ENCODE measurements at regions not wholly inside any gene's neighbourhood (a gene's known extent, or its start where the extent isn't known, plus 50 kb on each side); places are given as distances from the start of the nearest gene placed in this dataset.
"Not testable (repeated sequence)": the region's sequence is repeated elsewhere in the genome, so short reads cannot be mapped to it uniquely, and the experiment has no call there.

- peak; percentile 87 for DNase-seq (ENCODE audit: low spot score)
Measured at GRCh38 chr2:173545364-173545763, 190.7 kb downstream of the CDCA7 start.

DNA sequence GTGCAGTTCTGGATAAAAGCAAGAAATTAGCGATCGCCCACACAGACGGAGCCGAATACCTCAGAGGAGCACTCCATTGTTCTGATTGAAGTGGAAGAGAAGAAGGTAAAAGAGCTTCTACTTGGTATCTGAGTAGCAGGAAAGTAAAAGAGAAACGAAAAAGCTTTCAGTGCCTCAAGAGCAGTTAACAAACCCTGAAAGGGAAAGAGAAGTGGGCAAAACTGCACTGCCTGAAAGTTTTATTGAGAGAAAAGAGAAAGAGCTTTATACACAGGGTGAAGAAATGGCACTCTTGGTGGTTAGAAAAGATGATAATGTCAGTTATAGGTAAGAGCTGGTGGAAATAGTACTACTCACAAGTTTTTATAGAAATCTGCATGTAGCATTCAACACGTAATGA lies 192.8 kb downstream of the CDCA7 start:
- no peak for DNase-seq (ENCODE audit: low spot score)

- DNase-seq (ENCODE audit: low spot score), result peak; percentile 72
Measured at GRCh38 chr2:173550143-173550542, 195.5 kb downstream of the CDCA7 start.

GRCh38 chr2:173552531-173552930 lies 197.9 kb downstream of the CDCA7 start:
- no peak for DNase-seq (ENCODE audit: low spot score)

- DNase-seq (ENCODE audit: low spot score), result peak; percentile 43
Measured at GRCh38 chr2:173553593-173553992, 198.9 kb downstream of the CDCA7 start.

GRCh38 chr2:173555833-173556232 lies 201.2 kb downstream of the CDCA7 start:
- peak; percentile 46 for DNase-seq (ENCODE audit: low spot score)

DNA sequence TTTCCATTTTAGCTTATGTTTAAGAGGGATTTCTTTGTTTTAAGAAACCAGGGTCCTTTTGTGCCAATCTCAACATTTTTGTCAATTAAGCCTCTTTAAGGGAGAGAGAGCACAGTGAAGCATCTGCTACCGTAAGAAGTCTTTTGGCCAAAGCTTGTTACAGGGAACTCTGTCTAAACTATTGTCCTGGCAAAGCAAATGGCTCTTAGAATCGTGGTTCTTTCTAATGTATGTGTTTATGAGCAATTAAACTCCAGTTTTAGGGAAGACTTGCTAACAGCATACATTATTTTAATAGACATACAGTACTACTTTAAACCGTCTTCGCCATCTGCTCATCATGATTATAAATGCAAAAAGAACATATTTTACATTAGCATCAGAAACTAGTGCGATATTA lies 202.1 kb downstream of the CDCA7 start:
- no peak for DNase-seq (ENCODE audit: low spot score)

DNA sequence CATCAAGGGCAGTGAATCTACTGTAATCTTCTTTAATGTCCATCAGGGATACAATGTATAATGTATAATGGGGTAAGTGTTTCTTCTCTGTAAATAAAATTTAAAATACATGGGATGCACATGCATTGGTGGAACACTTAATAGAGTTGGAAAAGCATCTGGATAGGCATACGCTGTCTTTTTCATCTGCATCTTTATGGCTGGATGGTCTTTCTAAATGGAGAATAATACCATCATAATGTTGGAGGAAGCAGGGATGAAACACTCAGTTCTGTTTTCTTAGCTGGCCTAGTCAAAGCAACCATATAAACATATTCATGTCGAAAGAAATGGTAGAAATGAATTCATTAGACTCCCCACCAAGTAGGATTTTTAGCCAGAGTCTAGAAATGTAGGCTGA lies 202.8 kb downstream of the CDCA7 start:
- DNase-seq (ENCODE audit: low spot score), result no peak

DNA sequence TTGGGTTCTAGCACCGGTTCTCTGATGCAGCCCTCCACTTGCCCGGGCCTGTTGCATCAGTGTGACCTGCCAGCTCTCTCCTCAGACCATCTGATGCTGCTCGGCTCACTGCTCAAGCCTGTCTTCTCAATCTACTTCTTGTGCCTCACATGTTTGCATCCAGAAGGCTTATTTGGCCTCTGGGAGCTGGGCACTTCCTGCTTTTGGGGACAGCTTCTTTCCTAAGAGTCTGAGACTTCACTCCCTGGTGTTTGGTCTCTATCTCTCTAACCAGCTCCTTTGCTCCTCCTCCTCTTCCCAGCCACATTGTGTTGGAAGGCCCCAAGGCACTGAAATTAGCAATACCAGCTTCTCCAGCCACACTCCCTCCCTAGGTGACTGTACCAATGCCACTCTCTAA lies 212.8 kb downstream of the CDCA7 start:
- no peak for DNase-seq (ENCODE audit: low spot score)

GRCh38 chr2:173568054-173568453 lies 213.4 kb downstream of the CDCA7 start:
- peak; percentile 57 for DNase-seq (ENCODE audit: low spot score)

- peak; percentile 55 for DNase-seq (ENCODE audit: low spot score)
Measured at GRCh38 chr2:173571021-173571821, 216.5 kb downstream of the CDCA7 start.

GRCh38 chr2:173571887-173572680 lies 217.4 kb downstream of the CDCA7 start:
- DNase-seq (ENCODE audit: low spot score), result no peak

- DNase-seq (ENCODE audit: low spot score), result no peak
Measured at GRCh38 chr2:173572848-173573247, 218.2 kb downstream of the CDCA7 start.

DNA sequence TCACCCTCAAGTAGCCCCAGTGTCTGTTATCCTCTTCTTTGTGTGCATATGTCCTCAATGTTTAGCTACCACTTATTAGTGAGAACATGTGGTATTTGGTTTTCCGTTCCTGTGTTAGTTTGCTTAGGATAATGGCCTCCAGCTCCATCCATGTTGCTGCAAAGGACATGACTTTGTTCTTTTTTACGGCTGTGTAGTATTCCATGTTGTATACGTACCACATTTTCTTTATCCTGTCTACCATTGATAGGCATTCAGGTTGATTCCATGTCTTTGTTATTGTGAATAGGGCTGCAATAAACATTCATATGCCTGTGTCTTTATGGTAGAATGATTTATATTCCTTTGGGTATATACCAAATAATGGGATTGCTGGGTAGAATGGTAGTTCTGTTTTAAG lies 219.1 kb downstream of the CDCA7 start:
- not testable (repeated sequence) for DNase-seq (ENCODE audit: low spot score)

DNA sequence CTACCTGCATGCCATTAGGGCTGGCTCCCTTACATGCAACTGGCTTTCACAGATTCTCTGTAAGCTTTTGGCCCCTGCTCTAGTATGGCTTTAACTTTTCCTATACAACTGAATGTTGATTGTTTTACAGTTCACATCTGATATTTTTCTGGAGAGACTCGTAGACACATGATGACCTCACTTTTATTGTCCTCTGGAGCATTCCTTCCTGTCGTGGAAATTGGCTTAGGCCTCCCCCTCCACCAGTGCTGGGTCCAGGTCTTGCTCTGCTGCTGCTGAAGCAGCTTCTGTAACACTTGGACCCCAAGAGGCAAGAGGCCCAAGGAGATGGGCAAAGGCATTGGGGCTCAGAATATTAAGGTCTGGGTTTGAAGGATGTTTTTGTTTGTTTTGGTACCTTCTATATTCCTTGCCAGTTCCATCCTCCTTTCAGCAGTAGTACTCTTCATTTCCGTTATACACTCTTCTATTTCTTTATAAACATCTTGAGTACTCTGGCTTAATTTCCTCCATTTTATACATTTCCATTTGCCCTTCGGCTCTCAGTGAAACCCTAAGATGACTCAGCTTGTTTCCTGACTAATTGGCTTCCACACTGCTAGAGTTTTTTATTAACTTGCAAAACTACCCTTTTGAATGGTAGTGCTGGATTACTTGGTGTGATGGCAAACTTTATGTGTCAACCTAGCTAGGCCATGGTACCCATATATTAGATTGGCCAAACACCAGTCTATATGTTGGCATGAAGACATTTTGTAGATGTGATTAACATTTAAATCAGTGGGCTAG lies 219.8 kb downstream of the CDCA7 start:
- peak; percentile 72 for DNase-seq (ENCODE audit: low spot score)

DNA sequence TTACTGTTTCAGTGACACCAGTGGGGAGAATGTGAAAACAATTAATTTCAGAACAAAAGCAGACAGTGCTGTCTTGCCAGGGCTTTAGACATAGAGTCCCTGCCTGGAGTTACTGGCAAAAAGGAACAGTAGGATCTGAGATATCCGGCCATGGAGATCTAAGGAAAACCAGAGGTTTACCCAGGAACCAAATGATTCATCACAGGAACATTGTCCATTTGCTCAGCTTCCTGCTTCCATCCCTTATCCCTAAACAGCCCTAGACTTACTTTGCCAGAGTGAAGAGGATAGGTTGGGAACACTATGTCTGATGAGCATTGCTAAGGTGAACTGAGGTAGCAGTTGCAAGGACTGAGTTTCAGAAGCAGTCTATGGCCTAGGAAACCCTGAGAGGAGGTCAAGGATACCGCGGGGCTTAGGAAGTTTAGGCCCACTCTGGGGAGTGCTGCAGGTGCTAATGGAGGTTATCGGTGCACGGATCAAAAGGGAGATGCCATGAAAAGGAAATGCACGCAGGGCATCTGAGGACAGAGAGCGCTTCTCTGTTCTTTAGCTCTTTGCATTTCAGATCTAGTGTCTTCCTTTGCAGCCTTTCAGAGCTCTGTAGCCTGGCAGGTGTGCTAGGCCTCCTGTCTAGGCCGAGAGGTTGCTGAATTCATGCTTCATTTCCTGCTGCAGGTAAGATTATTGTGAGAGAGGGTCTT lies 223.9 kb downstream of the CDCA7 start:
- no peak for DNase-seq (ENCODE audit: low spot score)

DNA sequence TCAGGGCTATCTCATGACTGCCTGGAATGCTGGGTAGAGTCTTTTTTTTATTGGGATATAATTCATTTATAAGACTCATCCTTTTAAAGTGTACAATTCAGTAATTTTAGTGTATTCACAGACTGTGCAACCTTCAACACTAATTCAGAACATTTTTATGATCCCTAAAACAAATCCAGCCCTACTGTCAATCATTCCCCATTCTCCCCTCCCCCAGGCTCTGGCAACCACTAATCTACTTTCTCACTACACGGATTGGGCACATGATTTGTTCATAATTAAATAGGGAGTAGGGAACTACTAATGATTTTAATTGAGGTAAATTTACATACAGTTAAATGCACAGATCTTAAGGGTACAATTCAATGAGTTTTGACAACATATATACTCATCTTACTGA lies 225.7 kb downstream of the CDCA7 start:
- DNase-seq (ENCODE audit: low spot score), result no peak

GRCh38 chr2:173580956-173581355 lies 226.3 kb downstream of the CDCA7 start:
- DNase-seq (ENCODE audit: low spot score), result no peak

- DNase-seq (ENCODE audit: low spot score), result no peak
Measured at GRCh38 chr2:173583196-173583595, 228.5 kb downstream of the CDCA7 start.

- no peak for DNase-seq (ENCODE audit: low spot score)
Measured at GRCh38 chr2:173584000-173584399, 229.3 kb downstream of the CDCA7 start.

- DNase-seq (ENCODE audit: low spot score), result peak; percentile 41
Measured at GRCh38 chr2:173584676-173585458, 230.2 kb downstream of the CDCA7 start.

Data from kidney tubule cell (primary cell).